Trophoblast cell (in vitro differentiated cells and primary cell): ENCODE measurements at regions not wholly inside any gene's neighbourhood (a gene's known extent, or its start where the extent isn't known, plus 50 kb on each side); places are given as distances from the start of the nearest gene placed in this dataset.

Source experiments
- DNase-seq, 2 donors: peaks; one replicate each; pipeline ENCODE4 v3.0.0-alpha.2; 2016
- H2AFZ ChIP-seq: 2 replicates; pipeline ENCODE4 v1.6.1; 2013; ENCODE audit warnings: low read length, moderate library complexity, mild to moderate bottlenecking; ENCODE audit not compliant: insufficient read depth, poor library complexity
- H2AK5ac ChIP-seq: 2 replicates; pipeline ENCODE4 v1.6.1; 2013; ENCODE audit warnings: mild to moderate bottlenecking, low read length
- H2BK120ac ChIP-seq: 2 replicates; pipeline ENCODE4 v1.6.1; 2013; ENCODE audit warnings: low read length, mild to moderate bottlenecking, moderate library complexity; ENCODE audit not compliant: insufficient read depth, poor library complexity
- H2BK12ac ChIP-seq: 2 replicates; pipeline ENCODE4 v1.6.1; 2013; ENCODE audit warnings: mild to moderate bottlenecking, low read length, moderate library complexity
- H2BK5ac ChIP-seq: 2 replicates; pipeline ENCODE4 v1.6.1; 2013; ENCODE audit warnings: low read length, low read depth, moderate library complexity, mild to moderate bottlenecking; ENCODE audit not compliant: poor library complexity
- H3K14ac ChIP-seq: 2 replicates; pipeline ENCODE4 v1.6.1; 2013; ENCODE audit warnings: mild to moderate bottlenecking, low read length
- H3K18ac ChIP-seq: 2 replicates; pipeline ENCODE4 v1.6.1; 2013; ENCODE audit warnings: mild to moderate bottlenecking, low read length
- H3K23ac ChIP-seq: 2 replicates; pipeline ENCODE4 v1.6.1; 2013; ENCODE audit warnings: low read length
- H3K27ac ChIP-seq: 2 replicates; pipeline ENCODE4 v1.5.1; 2013; ENCODE audit warnings: low read depth, mild to moderate bottlenecking, inconsistent platforms, low read length, moderate library complexity
- H3K27me3 ChIP-seq: 2 replicates; pipeline ENCODE4 v1.6.1; 2013; ENCODE audit warnings: inconsistent platforms, mild to moderate bottlenecking, low read length, moderate library complexity; ENCODE audit not compliant: insufficient read depth
- H3K36me3 ChIP-seq, 2 experiments: 1 replicate in 1 of 2; 2 replicates in 1 of 2; pipeline ENCODE4 v1.6.1; 2013; ENCODE audit warnings: low read length in 2 of 2, mild to moderate bottlenecking in 2 of 2, moderate library complexity in 1 of 2; ENCODE audit not compliant: insufficient read depth in 2 of 2, control insufficient read depth in 1 of 2
- H3K4ac ChIP-seq: 2 replicates; pipeline ENCODE4 v1.6.1; 2013; ENCODE audit warnings: low read depth, mild to moderate bottlenecking, low read length, moderate library complexity
- H3K4me1 ChIP-seq, 2 experiments: 1 replicate in 1 of 2; 2 replicates in 1 of 2; pipeline ENCODE4 v1.6.1; 2013; ENCODE audit warnings: low read length in 2 of 2, mild to moderate bottlenecking in 2 of 2, moderate library complexity in 1 of 2; ENCODE audit not compliant: insufficient read depth in 2 of 2, control insufficient read depth in 1 of 2
- H3K4me2 ChIP-seq: 2 replicates; pipeline ENCODE4 v1.6.1; 2013; ENCODE audit warnings: inconsistent platforms, mild to moderate bottlenecking, low read length, moderate library complexity
- H3K4me3 ChIP-seq: 2 replicates; pipeline ENCODE4 v1.5.1; 2013; ENCODE audit warnings: mild to moderate bottlenecking, low read depth, low read length, inconsistent platforms
- H3K79me1 ChIP-seq: one replicate; pipeline ENCODE4 v1.6.1; 2013; ENCODE audit warnings: low read length
- H3K79me2 ChIP-seq: 2 replicates; pipeline ENCODE4 v1.6.1; 2013; ENCODE audit warnings: low read length, mild to moderate bottlenecking; ENCODE audit not compliant: control insufficient read depth, insufficient read depth, poor library complexity
- H3K9ac ChIP-seq: 2 replicates; pipeline ENCODE4 v1.6.1; 2013; ENCODE audit warnings: mild to moderate bottlenecking, low read length
- H3K9me3 ChIP-seq: 2 replicates; pipeline ENCODE4 v1.6.1; 2013; ENCODE audit warnings: low read depth, mild to moderate bottlenecking, control low read depth, inconsistent platforms, low read length; ENCODE audit not compliant: insufficient read depth
- H4K12ac ChIP-seq: 2 replicates; pipeline ENCODE4 v1.6.1; 2013; ENCODE audit warnings: low read depth, mild to moderate bottlenecking, low read length, moderate library complexity
- H4K8ac ChIP-seq: 2 replicates; pipeline ENCODE4 v1.6.1; 2013; ENCODE audit warnings: low read depth, mild to moderate bottlenecking, low read length, moderate library complexity
- H4K91ac ChIP-seq: one replicate; pipeline ENCODE4 v1.6.1; 2013; ENCODE audit warnings: low read depth, mild to moderate bottlenecking, low read length, moderate library complexity
- WGBS: extraction: QIAGEN DNeasy Blood & Tissue Kit; methylation state at CpG from one replicate; pipeline ENCODE4 v1.1.7; 2013; ENCODE audit warnings: missing lambda C conversion rate; ENCODE audit not compliant: insufficient read length, insufficient coverage; ENCODE audit errors: extremely low coverage; 5-methylcytosine and 5-hydroxymethylcytosine counted together

- Histone ChIP-seq H3K79me2 (peaks cover 2% of the 10 kb centered on the region), H4K91ac (no peak overlapping the region), H3K14ac (no peak overlapping the region), H3K4me2 (no peak overlapping the region), H3K27me3 (no peaks in the 10 kb centered on the region), H3K9ac (no peak overlapping the region), H4K8ac (no peak overlapping the region), H3K79me1 (peaks cover 6% of the 10 kb centered on the region), H2AFZ (no peak overlapping the region), H2BK5ac (no peak overlapping the region), H3K4ac (no peak overlapping the region), H3K18ac (no peak overlapping the region), H3K23ac (no peak overlapping the region), H3K9me3 (no peaks in the 10 kb centered on the region), H3K27ac (no peak overlapping the region), H4K12ac (no peak overlapping the region), H2BK120ac (no peak overlapping the region), H3K36me3 (no peaks in the 10 kb centered on the region), H2BK12ac (no peak overlapping the region), H3K4me1 (peaks cover 7 to 8% of the 10 kb centered on the region in 2 experiments), H3K4me3 (no peak overlapping the region), H2AK5ac (no peak overlapping the region)
- DNase-seq: no peak
- WGBS: no CpG with 5 or more reads among the region's 3 CpGs
Observed at GRCh38 chr4:174405923-174406322, 116.4 kb downstream of the HPGD start.

- peaks cover 9 to 10% of the 10 kb centered on the region in 2 experiments for H3K4me1 ChIP-seq
- H3K4ac ChIP-seq: no peak overlapping the region
- no peak for DNase-seq
- no peak overlapping the region for H4K8ac ChIP-seq
- no peaks in the 10 kb centered on the region for H3K36me3 ChIP-seq
- no peaks in the 10 kb centered on the region for H3K9me3 ChIP-seq
- H3K18ac ChIP-seq: no peak overlapping the region
- no peak overlapping the region for H2AK5ac ChIP-seq
- no peak overlapping the region for H3K4me2 ChIP-seq
- H3K79me2 ChIP-seq: peaks cover 2% of the 10 kb centered on the region
- no peaks in the 10 kb centered on the region for H3K27me3 ChIP-seq
- no peak overlapping the region for H2AFZ ChIP-seq
- no peak overlapping the region for H2BK5ac ChIP-seq
- no peak overlapping the region for H2BK120ac ChIP-seq
- no peak overlapping the region for H4K12ac ChIP-seq
- no peak overlapping the region for H3K27ac ChIP-seq
- H4K91ac ChIP-seq: no peak overlapping the region
- no peak overlapping the region for H2BK12ac ChIP-seq
- H3K79me1 ChIP-seq: peaks cover 9% of the 10 kb centered on the region
- WGBS: no CpG with 5 or more reads among the region's 1 CpG
- H3K23ac ChIP-seq: no peak overlapping the region
- no peak overlapping the region for H3K9ac ChIP-seq
- H3K4me3 ChIP-seq: no peak overlapping the region
- no peak overlapping the region for H3K14ac ChIP-seq
Observed at GRCh38 chr4:174404677-174405076, 117.6 kb downstream of the HPGD start.

GRCh38 chr4:174403177-174403543, 119.1 kb downstream of the HPGD start:
- no peak overlapping the region for H3K4me2 ChIP-seq
- H3K4ac ChIP-seq: no peak overlapping the region
- peak overlapping the region; percentile 90 for H2BK12ac ChIP-seq
- H2BK5ac ChIP-seq: peak overlapping the region; percentile 11
- H3K14ac ChIP-seq: peak overlapping the region; percentile 41
- H3K18ac ChIP-seq: peak overlapping the region; percentile 70
- no peak overlapping the region for H3K4me3 ChIP-seq
- H4K12ac ChIP-seq: no peak overlapping the region
- peak overlapping the region; percentile 67 for H2AK5ac ChIP-seq
- no peak overlapping the region for H2AFZ ChIP-seq
- peak overlapping the region; percentile 84 for H4K91ac ChIP-seq
- WGBS: no CpG with 5 or more reads among the region's 6 CpGs
- peak overlapping the region; percentile 81 for H4K8ac ChIP-seq
- no peaks in the 10 kb centered on the region for H3K27me3 ChIP-seq
- peaks cover 6 to 12% of the 10 kb centered on the region in 2 experiments for H3K4me1 ChIP-seq
- no peak overlapping the region for H3K23ac ChIP-seq
- H3K79me1 ChIP-seq: peaks cover 7% of the 10 kb centered on the region
- no peak overlapping the region for H3K27ac ChIP-seq
- H3K9ac ChIP-seq: no peak overlapping the region
- H3K9me3 ChIP-seq: no peaks in the 10 kb centered on the region
- H3K36me3 ChIP-seq: no peaks in the 10 kb centered on the region
- no peaks in the 10 kb centered on the region for H3K79me2 ChIP-seq
- no peak for DNase-seq
- peak overlapping the region; percentile 70 for H2BK120ac ChIP-seq

GRCh38 chr4:174402470-174403176, 118.9 kb downstream of the CEP44 start:
- Histone ChIP-seq H3K27ac (peak overlapping the region; percentile 49), H3K79me1 (peaks cover 7% of the 10 kb centered on the region), H4K91ac (peak overlapping the region; percentile 62), H2BK12ac (peak overlapping the region; percentile 19), H3K18ac (no peak overlapping the region), H4K12ac (no peak overlapping the region), H3K27me3 (no peaks in the 10 kb centered on the region), H3K23ac (no peak overlapping the region), H2AFZ (no peak overlapping the region), H2AK5ac (no peak overlapping the region), H3K9ac (no peak overlapping the region), H3K4me3 (no peak overlapping the region), H3K4ac (peak overlapping the region; percentile 47), H3K79me2 (no peaks in the 10 kb centered on the region), H3K9me3 (no peaks in the 10 kb centered on the region), H4K8ac (no peak overlapping the region), H3K36me3 (no peaks in the 10 kb centered on the region), H2BK5ac (peak overlapping the region; percentile 43), H2BK120ac (peak overlapping the region; percentile 49), H3K4me2 (no peak overlapping the region), H3K4me1 (peaks cover 6 to 12% of the 10 kb centered on the region in 2 experiments), H3K14ac (peak overlapping the region; percentile 58)
- peak in 1 of 2 donors; percentile 52 for DNase-seq
- no CpG with 5 or more reads among the region's 3 CpGs for WGBS
